ENCODE measurements at regions not wholly inside any gene's neighbourhood (a gene's known extent, or its start where the extent isn't known, plus 50 kb on each side); places are given as distances from the start of the nearest gene placed in this dataset.

DNA sequence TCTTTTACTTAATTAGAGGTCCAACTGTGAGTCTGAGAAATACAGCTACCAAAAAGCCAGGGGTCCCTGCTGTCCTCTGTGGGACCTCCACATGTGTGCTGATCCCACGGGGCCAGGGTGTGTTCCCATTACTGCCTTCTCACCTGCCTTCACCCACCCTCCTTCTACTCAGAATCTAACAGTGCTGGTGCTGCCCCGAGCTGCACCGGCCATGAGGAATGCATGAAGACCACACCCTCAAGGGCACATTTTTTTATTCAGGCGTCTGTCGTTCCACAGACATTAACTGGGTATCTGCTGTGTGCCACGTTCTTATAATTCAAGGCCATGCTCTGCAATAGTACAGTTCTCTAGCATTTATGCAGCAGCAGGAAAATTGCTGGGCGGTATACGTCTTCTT lies 188.5 kb upstream of the PFKP start:
- TF ChIP-seq, protein P1, sequence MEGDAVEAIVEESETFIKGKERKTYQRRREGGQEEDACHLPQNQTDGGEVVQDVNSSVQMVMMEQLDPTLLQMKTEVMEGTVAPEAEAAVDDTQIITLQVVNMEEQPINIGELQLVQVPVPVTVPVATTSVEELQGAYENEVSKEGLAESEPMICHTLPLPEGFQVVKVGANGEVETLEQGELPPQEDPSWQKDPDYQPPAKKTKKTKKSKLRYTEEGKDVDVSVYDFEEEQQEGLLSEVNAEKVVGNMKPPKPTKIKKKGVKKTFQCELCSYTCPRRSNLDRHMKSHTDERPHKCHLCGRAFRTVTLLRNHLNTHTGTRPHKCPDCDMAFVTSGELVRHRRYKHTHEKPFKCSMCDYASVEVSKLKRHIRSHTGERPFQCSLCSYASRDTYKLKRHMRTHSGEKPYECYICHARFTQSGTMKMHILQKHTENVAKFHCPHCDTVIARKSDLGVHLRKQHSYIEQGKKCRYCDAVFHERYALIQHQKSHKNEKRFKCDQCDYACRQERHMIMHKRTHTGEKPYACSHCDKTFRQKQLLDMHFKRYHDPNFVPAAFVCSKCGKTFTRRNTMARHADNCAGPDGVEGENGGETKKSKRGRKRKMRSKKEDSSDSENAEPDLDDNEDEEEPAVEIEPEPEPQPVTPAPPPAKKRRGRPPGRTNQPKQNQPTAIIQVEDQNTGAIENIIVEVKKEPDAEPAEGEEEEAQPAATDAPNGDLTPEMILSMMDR (IDR thresholded peaks at IDR 0.05): no peak
- peaks cover 9% of the 10 kb centered on the region for H3K4me1 Mint-ChIP-seq (ENCODE audit: unreplicated experiment)
- H3K4me3 Mint-ChIP-seq (ENCODE audit: unreplicated experiment): no peak overlapping the region
- H3K9me3 Mint-ChIP-seq (ENCODE audit: unreplicated experiment): no peaks in the 10 kb centered on the region
- no peak for DNase-seq (ENCODE audit: extremely low spot score, unreplicated experiment)
- no peaks in the 10 kb centered on the region for H3K36me3 Mint-ChIP-seq (ENCODE audit: unreplicated experiment)
- H3K27me3 Mint-ChIP-seq (ENCODE audit: unreplicated experiment): peaks cover 46% of the 10 kb centered on the region
- no peak overlapping the region for H3K27ac Mint-ChIP-seq (ENCODE audit: unreplicated experiment)

DNA sequence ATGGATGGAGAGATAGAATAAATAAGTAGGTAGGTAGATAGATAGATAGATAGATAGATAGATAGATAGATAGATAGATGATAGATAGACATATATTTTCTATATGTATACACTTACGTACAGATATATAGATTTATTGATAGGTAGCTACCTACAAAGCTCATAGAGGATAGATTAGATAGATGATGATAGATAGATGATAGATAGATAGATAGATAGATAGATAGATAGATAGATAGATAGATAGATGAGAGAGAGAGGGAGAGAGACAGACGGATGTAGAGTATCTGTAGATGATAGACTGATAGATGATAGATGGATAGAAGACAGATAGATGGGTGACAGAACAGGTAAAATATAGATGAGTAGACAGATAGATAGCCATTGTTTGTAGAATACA lies 191.3 kb upstream of the PFKP start:
- H3K9me3 Mint-ChIP-seq (ENCODE audit: unreplicated experiment): no peaks in the 10 kb centered on the region
- no peak overlapping the region for H3K27ac Mint-ChIP-seq (ENCODE audit: unreplicated experiment)
- no peak overlapping the region for H3K4me3 Mint-ChIP-seq (ENCODE audit: unreplicated experiment)
- H3K4me1 Mint-ChIP-seq (ENCODE audit: unreplicated experiment): no peaks in the 10 kb centered on the region
- no peaks in the 10 kb centered on the region for H3K36me3 Mint-ChIP-seq (ENCODE audit: unreplicated experiment)
- TF ChIP-seq, protein P1 (IDR thresholded peaks at IDR 0.05): no peak
- peaks cover 38% of the 10 kb centered on the region for H3K27me3 Mint-ChIP-seq (ENCODE audit: unreplicated experiment)
- DNase-seq (ENCODE audit: extremely low spot score, unreplicated experiment): no peak

DNA sequence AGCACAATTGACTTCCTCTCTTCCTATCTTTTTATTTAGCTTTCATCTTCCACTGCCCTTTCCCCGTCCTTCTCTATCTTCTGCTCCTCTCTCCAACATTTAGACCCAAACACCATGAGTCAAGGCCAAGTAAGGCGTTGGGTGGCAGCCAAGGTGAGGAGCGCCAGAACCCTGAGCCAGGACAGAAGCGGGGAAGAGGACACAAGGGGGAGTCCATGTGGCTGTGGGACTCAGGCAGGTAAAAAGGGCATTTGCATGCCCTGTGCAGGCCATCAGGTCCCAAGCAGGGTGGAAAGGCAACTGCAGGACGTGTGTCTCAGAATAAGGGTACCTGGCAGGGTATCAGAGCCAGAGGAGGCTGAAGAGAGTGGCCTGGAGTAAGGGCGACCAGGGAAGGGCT lies 192.4 kb upstream of the PFKP start:
- no peak for DNase-seq (ENCODE audit: extremely low spot score, unreplicated experiment)
- Mint-ChIP-seq H3K27ac (ENCODE audit: unreplicated experiment) (no peak overlapping the region), H3K27me3 (ENCODE audit: unreplicated experiment) (peaks cover 35% of the 10 kb centered on the region), H3K4me3 (ENCODE audit: unreplicated experiment) (no peak overlapping the region), H3K36me3 (ENCODE audit: unreplicated experiment) (no peaks in the 10 kb centered on the region), H3K9me3 (ENCODE audit: unreplicated experiment) (no peaks in the 10 kb centered on the region), H3K4me1 (ENCODE audit: unreplicated experiment) (no peaks in the 10 kb centered on the region)
- TF ChIP-seq, protein P1 (IDR thresholded peaks at IDR 0.05): no peak

DNA sequence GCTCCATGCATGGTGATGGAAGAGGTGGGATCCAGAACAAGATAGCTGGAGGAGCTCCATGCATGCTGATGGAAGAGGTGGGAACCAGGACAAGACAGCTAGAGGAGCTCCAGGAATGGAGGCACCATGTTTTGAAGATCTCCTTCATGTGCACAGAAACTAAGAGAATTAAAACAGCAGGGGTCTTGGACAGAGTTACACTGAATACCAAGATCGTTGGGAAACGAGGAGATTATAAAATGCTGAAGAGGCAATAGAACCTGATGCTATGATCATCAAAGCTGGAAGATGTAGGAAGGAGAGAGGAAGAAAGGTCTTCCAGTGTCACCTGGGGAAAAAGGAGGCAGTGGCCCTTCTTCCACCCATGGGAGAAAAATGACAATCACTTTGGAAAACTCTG lies 193.6 kb upstream of the PFKP start:
- Mint-ChIP-seq H3K4me1 (ENCODE audit: unreplicated experiment) (no peaks in the 10 kb centered on the region), H3K27me3 (ENCODE audit: unreplicated experiment) (peaks cover 37% of the 10 kb centered on the region), H3K4me3 (ENCODE audit: unreplicated experiment) (no peak overlapping the region), H3K9me3 (ENCODE audit: unreplicated experiment) (no peaks in the 10 kb centered on the region), H3K36me3 (ENCODE audit: unreplicated experiment) (no peaks in the 10 kb centered on the region), H3K27ac (ENCODE audit: unreplicated experiment) (no peak overlapping the region)
- TF ChIP-seq, protein P1 (IDR thresholded peaks at IDR 0.05): no peak
- no peak for DNase-seq (ENCODE audit: extremely low spot score, unreplicated experiment)

DNA sequence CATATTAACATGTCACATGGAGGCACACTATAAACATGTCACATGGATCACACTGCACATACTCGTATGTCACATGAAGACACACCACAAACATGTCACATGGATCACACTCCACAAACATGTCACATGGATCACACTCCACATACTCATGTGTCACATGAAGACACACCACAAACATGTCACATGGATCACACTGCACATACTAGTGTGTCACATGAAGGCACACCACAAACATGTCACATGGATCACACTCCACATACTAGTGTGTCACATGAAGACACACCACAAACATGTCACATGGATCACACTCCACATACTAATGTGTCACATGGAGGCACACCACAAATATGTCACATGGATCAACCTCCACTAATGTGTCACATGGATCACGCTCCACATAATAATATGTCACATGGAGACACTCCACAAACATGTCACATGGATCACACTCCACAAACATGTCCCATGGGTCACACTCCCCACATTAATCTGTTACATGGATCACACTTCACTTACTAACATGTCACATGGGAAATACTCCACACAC lies 195.6 kb upstream of the PFKP start:
- H3K9me3 Mint-ChIP-seq (ENCODE audit: unreplicated experiment): no peaks in the 10 kb centered on the region
- TF ChIP-seq, protein P1 (IDR thresholded peaks at IDR 0.05): no peak
- no peak overlapping the region for H3K27ac Mint-ChIP-seq (ENCODE audit: unreplicated experiment)
- H3K4me3 Mint-ChIP-seq (ENCODE audit: unreplicated experiment): no peak overlapping the region
- H3K36me3 Mint-ChIP-seq (ENCODE audit: unreplicated experiment): no peaks in the 10 kb centered on the region
- no peak for DNase-seq (ENCODE audit: extremely low spot score, unreplicated experiment)
- no peaks in the 10 kb centered on the region for H3K4me1 Mint-ChIP-seq (ENCODE audit: unreplicated experiment)
- peaks cover 30% of the 10 kb centered on the region for H3K27me3 Mint-ChIP-seq (ENCODE audit: unreplicated experiment)
